AG09309 (cell line): ENCODE measurements at regions not wholly inside any gene's neighbourhood (a gene's known extent, or its start where the extent isn't known, plus 50 kb on each side); places are given as distances from the start of the nearest gene placed in this dataset.

Experiments used
- DNase-seq: peaks from one replicate; pipeline ENCODE4 v3.0.0-alpha.2; 2010; ENCODE audit warnings: low read depth
- H3K4me3 ChIP-seq: 2 replicates; pipeline ENCODE4 v1.5.1; 2011; ENCODE audit warnings: mild to moderate bottlenecking, low read depth, low read length, moderate library complexity; ENCODE audit not compliant: control insufficient read depth
- CTCF ChIP-seq: IDR thresholded peaks from 2 replicates; pipeline ENCODE4 v1.5.1; 2011; ENCODE audit warnings: mild to moderate bottlenecking, low read depth, low read length, inconsistent platforms; ENCODE audit not compliant: insufficient read depth, control insufficient read depth; ENCODE audit errors: missing control alignments

GRCh38 chr4:30461218-30461617 lies 259.0 kb upstream of the PCDH7 start:
- H3K4me3 ChIP-seq, result no peak overlapping the region
- no peak for DNase-seq
- no peak for TF ChIP-seq CTCF

- DNase-seq, result no peak
- H3K4me3 ChIP-seq, result no peak overlapping the region
- no peak for TF ChIP-seq CTCF
Observed at GRCh38 chr4:30462445-30463090, 257.6 kb upstream of the PCDH7 start.

- TF ChIP-seq CTCF, result no peak
- H3K4me3 ChIP-seq, result no peak overlapping the region
Observed at GRCh38 chr4:30471861-30472260, 248.3 kb upstream of the PCDH7 start.

GRCh38 chr4:30473225-30473624 lies 246.9 kb upstream of the PCDH7 start:
- H3K4me3 ChIP-seq, result no peak overlapping the region
- DNase-seq, result no peak
- no peak for TF ChIP-seq CTCF

More at GRCh38 chr4:30471861-30472260, 248.3 kb upstream of the PCDH7 start:
- DNase-seq, result no peak

- H3K4me3 ChIP-seq, result no peak overlapping the region
- DNase-seq, result no peak
- no peak for TF ChIP-seq CTCF
Observed at GRCh38 chr4:30495251-30495650, 224.9 kb upstream of the PCDH7 start.

- no peak for TF ChIP-seq CTCF
- H3K4me3 ChIP-seq, result no peak overlapping the region
- DNase-seq, result no peak
Observed at GRCh38 chr4:30495651-30496310, 224.4 kb upstream of the PCDH7 start.
